Endothelial cell of umbilical vein (primary cell): ENCODE measurements at regions not wholly inside any gene's neighbourhood (a gene's known extent, or its start where the extent isn't known, plus 50 kb on each side); places are given as distances from the start of the nearest gene placed in this dataset.

ENCODE experiments used
- CTCF ChIP-seq, 2 donors: IDR thresholded peaks; 1 replicate in 1 of 2; 2 replicates in 1 of 2; pipeline ENCODE4 v1.5.1; 2011; ENCODE audit warnings: low read length in 2 of 2, mild to moderate bottlenecking in 2 of 2, moderate library complexity in 2 of 2, control low read depth in 1 of 2, inconsistent platforms in 1 of 2, low read depth in 1 of 2; ENCODE audit not compliant: insufficient read depth in 1 of 2; ENCODE audit errors: extremely low read depth in 1 of 2
- EZH2 ChIP-seq: IDR thresholded peaks from 2 replicates; pipeline ENCODE4 v1.6.1; 2012; ENCODE audit warnings: borderline replicate concordance, low read depth, mild to moderate bottlenecking, moderate library complexity, low read length, inconsistent platforms; ENCODE audit not compliant: severe bottlenecking

DNA sequence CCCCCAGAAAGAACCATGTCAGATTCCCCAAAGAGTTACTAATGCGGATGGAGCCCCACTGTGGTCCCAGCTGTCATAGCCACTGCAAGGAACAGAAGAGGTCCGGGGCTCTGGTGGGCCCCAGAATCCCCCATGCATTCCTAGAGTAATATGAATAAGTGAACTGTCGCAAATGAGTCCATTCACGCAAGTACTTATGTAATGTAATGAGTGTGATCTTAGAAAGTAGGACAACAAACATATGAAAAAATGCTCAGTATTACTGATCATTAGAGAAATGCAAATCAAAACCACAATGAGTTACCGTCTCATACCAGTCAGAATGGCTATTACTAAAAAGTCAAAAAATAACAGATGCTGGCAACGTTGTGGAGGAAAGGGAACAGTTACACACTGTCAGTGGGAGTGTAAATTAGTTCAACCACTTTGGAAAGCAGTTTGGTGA is 141.5 kb upstream of the RBPJ start:
- TF ChIP-seq CTCF (IDR thresholded peaks at IDR 0.05; ENCODE audit: extremely low read depth in 1 of 2, insufficient read depth in 1 of 2, low read depth in 1 of 2, low read length in 2 of 2) = no peak
- no peak for TF ChIP-seq EZH2
